Smooth muscle cell (in vitro differentiated cells): ENCODE measurements at regions not wholly inside any gene's neighbourhood (a gene's known extent, or its start where the extent isn't known, plus 50 kb on each side); places are given as distances from the start of the nearest gene placed in this dataset.

Experiments used
- DNase-seq: peaks from one replicate; lab custom pipeline; 2025; ENCODE audit not compliant: unreplicated experiment; lab: John Stamatoyannopoulos, UW
- H2AFZ ChIP-seq: fragments of 200-600 bp; sonication (generic); 2 replicates; pipeline ENCODE4 v1.6.0; 2016; ENCODE audit warnings: antibody characterized with exemption, low read depth, mild to moderate bottlenecking
- H3F3A ChIP-seq: fragments of 200-600 bp; sonication (generic); 2 replicates; pipeline ENCODE4 v1.6.0; 2017; ENCODE audit warnings: antibody characterized with exemption, low read depth
- H3K27ac ChIP-seq: fragments of 200-600 bp; sonication (generic); 2 replicates; pipeline ENCODE4 v1.5.1; 2016; ENCODE audit warnings: low read depth, mild to moderate bottlenecking
- H3K27me3 ChIP-seq: fragments of 200-600 bp; sonication (generic); 2 replicates; pipeline ENCODE4 v1.6.1; 2016; ENCODE audit warnings: low read depth, mild to moderate bottlenecking
- H3K36me3 ChIP-seq: fragments of 200-600 bp; sonication (generic); 2 replicates; pipeline ENCODE4 v1.5.1; 2016; ENCODE audit warnings: low read depth
- H3K4me1 ChIP-seq: fragments of 200-600 bp; sonication (generic); 2 replicates; pipeline ENCODE4 v1.5.1; 2016; ENCODE audit warnings: low read depth
- H3K4me2 ChIP-seq: fragments of 200-600 bp; sonication (generic); 2 replicates; pipeline ENCODE4 v1.6.0; 2016; ENCODE audit warnings: mild to moderate bottlenecking
- H3K4me3 ChIP-seq: fragments of 200-600 bp; sonication (generic); 2 replicates; pipeline ENCODE4 v1.5.1; 2016; ENCODE audit warnings: mild to moderate bottlenecking
- H3K79me2 ChIP-seq: fragments of 200-600 bp; sonication (generic); 2 replicates; pipeline ENCODE4 v1.6.0; 2016; ENCODE audit warnings: low read depth, mild to moderate bottlenecking
- H3K9ac ChIP-seq: fragments of 200-600 bp; sonication (generic); 2 replicates; pipeline ENCODE4 v1.6.0; 2016; ENCODE audit warnings: low read depth
- H3K9me3 ChIP-seq: fragments of 200-600 bp; sonication (generic); replicated peaks from 2 replicates; pipeline ENCODE4 v1.5.1; 2016; ENCODE audit warnings: low read depth
- H4K20me1 ChIP-seq: fragments of 200-600 bp; sonication (generic); 2 replicates; pipeline ENCODE4 v1.6.0; 2016; ENCODE audit warnings: low read depth
- WGBS: methylation state at CpG from one replicate; pipeline ENCODE4 v1.1.7; 2016; ENCODE audit warnings: low lambda C conversion rate; 5-methylcytosine and 5-hydroxymethylcytosine counted together
- TF ChIP-seq, protein P1 (sequence below): fragments of 200-600 bp; sonication (generic); IDR thresholded peaks from 2 replicates; pipeline ENCODE4 v1.5.1; 2017; ENCODE audit warnings: borderline replicate concordance, mild to moderate bottlenecking, antibody characterized with exemption; ENCODE audit not compliant: insufficient read depth, poor library complexity, severe bottlenecking

DNA sequence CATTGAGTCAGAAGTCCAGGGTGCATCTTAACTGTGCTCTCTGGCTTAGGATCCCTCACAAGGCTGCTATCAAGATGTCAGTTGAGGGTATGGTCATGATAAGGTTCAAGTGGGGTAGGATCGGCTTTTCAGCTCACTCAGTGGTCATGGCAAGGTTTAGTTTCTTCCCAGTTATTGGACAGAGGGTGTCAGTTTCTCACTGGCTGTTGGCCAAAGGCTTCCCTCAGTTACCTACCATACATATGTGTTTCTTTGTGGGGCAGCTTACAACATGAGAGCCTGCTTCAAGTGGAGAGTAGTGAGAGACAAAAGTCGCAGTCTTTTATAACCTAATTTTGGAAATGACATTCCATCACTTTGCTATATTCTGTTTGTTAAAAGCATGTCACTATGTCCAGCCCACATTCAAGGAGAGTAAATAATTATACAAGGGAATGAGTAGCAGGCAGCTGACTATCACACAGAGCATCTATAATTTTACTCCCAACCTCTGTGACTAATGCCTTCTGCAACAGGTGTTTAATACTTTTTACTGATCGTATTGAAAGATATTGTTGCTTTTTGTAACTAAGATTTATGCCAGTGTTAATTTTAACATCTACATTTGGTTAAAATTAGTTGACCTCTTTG lies 572.8 kb upstream of the FBXO33 start:
- Histone ChIP-seq H3K9me3 (no peaks in the 10 kb centered on the region), H3K4me3 (no peak overlapping the region), H3K79me2 (no peaks in the 10 kb centered on the region), H3K9ac (no peak overlapping the region), H4K20me1 (no peaks in the 10 kb centered on the region), H3K4me2 (no peak overlapping the region), H3K27me3 (no peaks in the 10 kb centered on the region), H3K4me1 (no peaks in the 10 kb centered on the region), H3K36me3 (no peaks in the 10 kb centered on the region), H2AFZ (no peak overlapping the region), H3F3A (no peaks in the 10 kb centered on the region), H3K27ac (no peak overlapping the region)
- TF ChIP-seq, protein P1, sequence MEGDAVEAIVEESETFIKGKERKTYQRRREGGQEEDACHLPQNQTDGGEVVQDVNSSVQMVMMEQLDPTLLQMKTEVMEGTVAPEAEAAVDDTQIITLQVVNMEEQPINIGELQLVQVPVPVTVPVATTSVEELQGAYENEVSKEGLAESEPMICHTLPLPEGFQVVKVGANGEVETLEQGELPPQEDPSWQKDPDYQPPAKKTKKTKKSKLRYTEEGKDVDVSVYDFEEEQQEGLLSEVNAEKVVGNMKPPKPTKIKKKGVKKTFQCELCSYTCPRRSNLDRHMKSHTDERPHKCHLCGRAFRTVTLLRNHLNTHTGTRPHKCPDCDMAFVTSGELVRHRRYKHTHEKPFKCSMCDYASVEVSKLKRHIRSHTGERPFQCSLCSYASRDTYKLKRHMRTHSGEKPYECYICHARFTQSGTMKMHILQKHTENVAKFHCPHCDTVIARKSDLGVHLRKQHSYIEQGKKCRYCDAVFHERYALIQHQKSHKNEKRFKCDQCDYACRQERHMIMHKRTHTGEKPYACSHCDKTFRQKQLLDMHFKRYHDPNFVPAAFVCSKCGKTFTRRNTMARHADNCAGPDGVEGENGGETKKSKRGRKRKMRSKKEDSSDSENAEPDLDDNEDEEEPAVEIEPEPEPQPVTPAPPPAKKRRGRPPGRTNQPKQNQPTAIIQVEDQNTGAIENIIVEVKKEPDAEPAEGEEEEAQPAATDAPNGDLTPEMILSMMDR: no peak
- 84% methylated on average over 3 of the region's 3 CpGs for WGBS
- DNase-seq: no peak

DNA sequence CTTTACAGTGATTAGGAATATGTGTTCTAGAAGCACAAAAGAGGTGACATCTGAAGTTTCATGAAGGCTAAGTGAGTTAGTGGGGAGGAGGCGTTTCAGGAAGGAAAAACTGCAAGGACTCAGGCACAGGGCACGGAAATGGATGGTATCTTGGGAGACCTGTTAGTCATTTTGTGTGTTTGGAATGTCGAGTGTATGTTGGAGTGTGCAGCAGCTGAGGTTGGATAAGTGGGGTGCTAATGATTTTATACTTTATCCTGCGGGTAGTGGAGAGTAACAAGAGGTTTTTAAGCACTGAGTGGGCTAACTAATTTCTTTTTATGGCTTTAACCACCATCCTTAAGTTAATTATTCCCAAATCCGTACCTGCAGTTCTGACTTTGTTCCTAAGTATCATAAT lies 571.5 kb upstream of the FBXO33 start:
- 69% methylated on average over 5 of the region's 5 CpGs for WGBS
- Histone ChIP-seq H3K4me3 (no peak overlapping the region), H3K27ac (no peak overlapping the region), H3K4me2 (no peak overlapping the region), H3K79me2 (no peaks in the 10 kb centered on the region), H3K36me3 (no peaks in the 10 kb centered on the region), H3K4me1 (no peaks in the 10 kb centered on the region), H2AFZ (no peak overlapping the region), H3K9ac (no peak overlapping the region), H4K20me1 (no peaks in the 10 kb centered on the region), H3K9me3 (no peaks in the 10 kb centered on the region), H3F3A (no peaks in the 10 kb centered on the region), H3K27me3 (no peaks in the 10 kb centered on the region)
- TF ChIP-seq, protein P1: no peak
- DNase-seq: no peak

DNA sequence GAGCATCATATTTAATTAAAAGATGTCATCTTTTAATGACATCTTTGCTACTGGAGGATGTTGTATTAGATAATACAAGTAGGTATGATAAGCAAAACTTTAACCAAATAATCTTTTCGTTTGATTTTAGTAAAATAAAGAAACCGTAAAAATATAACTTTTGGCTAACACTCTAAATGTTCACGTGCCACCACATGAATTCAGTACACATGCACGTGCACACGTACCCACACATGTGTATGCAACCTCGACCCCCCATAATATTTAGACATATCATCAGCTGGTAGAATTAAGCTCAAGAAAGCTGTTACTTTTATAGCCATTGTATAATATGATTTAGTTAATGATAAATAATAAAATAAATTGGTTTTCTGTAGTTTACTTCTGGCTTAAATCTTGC lies 566.6 kb upstream of the FBXO33 start:
- no peaks in the 10 kb centered on the region for H3F3A ChIP-seq
- no peaks in the 10 kb centered on the region for H3K79me2 ChIP-seq
- WGBS: 91% methylated on average over 6 of the region's 6 CpGs
- no peaks in the 10 kb centered on the region for H3K27me3 ChIP-seq
- H3K36me3 ChIP-seq: no peaks in the 10 kb centered on the region
- H3K9ac ChIP-seq: no peak overlapping the region
- no peak overlapping the region for H2AFZ ChIP-seq
- no peak for DNase-seq
- H3K4me1 ChIP-seq: no peaks in the 10 kb centered on the region
- no peaks in the 10 kb centered on the region for H3K9me3 ChIP-seq
- TF ChIP-seq, protein P1: no peak
- H4K20me1 ChIP-seq: no peaks in the 10 kb centered on the region
- H3K4me3 ChIP-seq: no peak overlapping the region
- H3K27ac ChIP-seq: no peak overlapping the region
- no peak overlapping the region for H3K4me2 ChIP-seq

DNA sequence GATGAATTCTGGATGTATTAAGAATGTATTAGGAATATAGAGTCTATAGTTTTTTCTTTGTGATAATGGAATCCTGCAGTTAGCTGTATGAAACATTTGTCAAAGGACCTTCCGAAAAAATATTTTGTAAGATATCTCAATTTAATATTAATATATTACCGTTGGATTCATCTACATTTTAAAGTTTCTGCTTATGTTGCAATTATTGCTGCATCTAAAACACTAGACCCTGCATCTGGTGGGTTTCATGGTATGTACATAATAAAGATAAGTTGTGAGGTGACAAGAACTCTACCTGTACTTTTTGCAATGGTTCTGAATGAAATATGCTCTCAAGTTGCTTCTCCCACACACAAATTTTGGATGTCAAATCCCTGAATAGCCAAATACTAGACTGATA lies 565.9 kb upstream of the FBXO33 start:
- Histone ChIP-seq H3K27me3 (no peaks in the 10 kb centered on the region), H3K4me3 (no peak overlapping the region), H3K79me2 (no peaks in the 10 kb centered on the region), H3K36me3 (no peaks in the 10 kb centered on the region), H3F3A (no peaks in the 10 kb centered on the region), H3K9me3 (no peaks in the 10 kb centered on the region), H3K4me1 (no peaks in the 10 kb centered on the region), H3K9ac (no peak overlapping the region), H2AFZ (no peak overlapping the region), H3K27ac (no peak overlapping the region), H4K20me1 (no peaks in the 10 kb centered on the region), H3K4me2 (no peak overlapping the region)
- TF ChIP-seq, protein P1: no peak
- 97% methylated on average over 2 of the region's 2 CpGs for WGBS
- no peak for DNase-seq
